Fibroblast of mammary gland (primary cell): ENCODE measurements at regions not wholly inside any gene's neighbourhood (a gene's known extent, or its start where the extent isn't known, plus 50 kb on each side); places are given as distances from the start of the nearest gene placed in this dataset.

ENCODE experiments used
- DNase-seq: peaks from one replicate; pipeline ENCODE4 v3.0.0-alpha.2; 2010; ENCODE audit warnings: low read depth
- H3K4me3 ChIP-seq: 2 replicates; pipeline ENCODE4 v1.5.1; 2011; ENCODE audit warnings: low read depth, mild to moderate bottlenecking, low read length, moderate library complexity; ENCODE audit not compliant: control insufficient read depth
- CTCF ChIP-seq: conservative IDR thresholded peaks from 2 replicates; pipeline ENCODE4 v1.5.1; 2011; ENCODE audit warnings: low read depth, low read length, inconsistent platforms; ENCODE audit not compliant: control insufficient read depth, insufficient read depth

- no peak for TF ChIP-seq CTCF
- DNase-seq = no peak
- no peak overlapping the region for H3K4me3 ChIP-seq
These were observed 80.0 kb upstream of the STK32A start for GRCh38 chr5:147154809-147155208.

GRCh38 chr5:147156012-147156411 lies 78.8 kb upstream of the STK32A start:
- no peak overlapping the region for H3K4me3 ChIP-seq
- DNase-seq = no peak
- no peak for TF ChIP-seq CTCF

GRCh38 chr5:147160902-147161700 lies 73.7 kb upstream of the STK32A start:
- no peak overlapping the region for H3K4me3 ChIP-seq
- peak; percentile 28 for DNase-seq
- no peak for TF ChIP-seq CTCF

- no peak for TF ChIP-seq CTCF
- no peak overlapping the region for H3K4me3 ChIP-seq
- no peak for DNase-seq
These were observed 72.1 kb upstream of the STK32A start for GRCh38 chr5:147162740-147163139.

- H3K4me3 ChIP-seq = no peak overlapping the region
- no peak for DNase-seq
- no peak for TF ChIP-seq CTCF
These were observed 67.3 kb upstream of the STK32A start for GRCh38 chr5:147167529-147167928.

GRCh38 chr5:147168578-147169327 lies 66.1 kb upstream of the STK32A start:
- DNase-seq = peak; percentile 72
- TF ChIP-seq CTCF = no peak
- no peak overlapping the region for H3K4me3 ChIP-seq
